IMR-90 (cell line): ENCODE measurements at regions not wholly inside any gene's neighbourhood (a gene's known extent, or its start where the extent isn't known, plus 50 kb on each side); places are given as distances from the start of the nearest gene placed in this dataset.

Experiments used
- ATAC-seq: fragments of 200-7000 bp; cut with Tn5 transposase; 2 replicates; pipeline ENCODE4 v1.9.1; 2020; ENCODE audit warnings: low read depth, mild to moderate bottlenecking, moderate library complexity
- BruUV-seq: library from RNA; stranded (reverse); fragments of 400-500 nt; replicated peaks from 2 replicates; lab custom pipeline; 2021; lab: Mats Ljungman, UMichigan
- CTCF ChIA-PET: fragments of 300-600 bp; formaldehyde crosslinking; extraction: SDS; loops from one replicate; lab custom pipeline; 2021; ENCODE audit warnings: antibody characterized with exemption; lab: Yijun Ruan, JAX
- POLR2A ChIA-PET: fragments of 300-600 bp; sonication (Branson Sonifier 250); formaldehyde crosslinking; loops from one replicate; lab custom pipeline; 2022; ENCODE audit warnings: antibody characterized with exemption; ENCODE audit not compliant: unreplicated experiment; lab: Charles Lee
- DNase-seq: peaks from one replicate; pipeline ENCODE4 v3.0.0; 2013
- H2AFZ ChIP-seq: replicated peaks from 2 replicates; pipeline ENCODE3; 2013; ENCODE audit warnings: low read length, mild to moderate bottlenecking; ENCODE audit not compliant: poor library complexity
- H2AK5ac ChIP-seq: 2 replicates; pipeline ENCODE4 v1.6.1; 2013; ENCODE audit warnings: low read depth, low read length, inconsistent platforms
- H2AK9ac ChIP-seq: replicated peaks from 2 replicates; pipeline ENCODE3; 2013; ENCODE audit warnings: mild to moderate bottlenecking, low read depth, low read length, moderate library complexity; ENCODE audit not compliant: poor library complexity
- H2BK120ac ChIP-seq: 2 replicates; pipeline ENCODE4 v1.6.1; 2013; ENCODE audit warnings: low read depth, low read length, inconsistent platforms
- H2BK15ac ChIP-seq: 3 replicates; pipeline ENCODE4 v1.6.1; 2013; ENCODE audit warnings: low read depth, low read length, inconsistent platforms
- H2BK20ac ChIP-seq: 2 replicates; pipeline ENCODE4 v1.6.1; 2013; ENCODE audit warnings: low read depth, mild to moderate bottlenecking, inconsistent platforms, low read length, moderate library complexity
- H2BK5ac ChIP-seq: 2 replicates; pipeline ENCODE4 v1.6.1; 2013; ENCODE audit warnings: mild to moderate bottlenecking, low read depth, low read length, inconsistent platforms; ENCODE audit not compliant: poor library complexity, severe bottlenecking
- H3K14ac ChIP-seq: replicated peaks from 2 replicates; pipeline ENCODE4 v1.6.1; 2013; ENCODE audit warnings: low read depth, low read length, inconsistent platforms
- H3K18ac ChIP-seq: 2 replicates; pipeline ENCODE4 v1.6.1; 2013; ENCODE audit warnings: low read depth, low read length, control low read depth
- H3K23ac ChIP-seq: 2 replicates; pipeline ENCODE4 v1.6.1; 2013; ENCODE audit warnings: low read depth, low read length, inconsistent platforms
- H3K27ac ChIP-seq: 2 replicates; pipeline ENCODE4 v1.5.1; 2013; ENCODE audit warnings: mild to moderate bottlenecking, control low read depth, low read length; ENCODE audit not compliant: insufficient read depth
- H3K27me3 ChIP-seq: 2 replicates; pipeline ENCODE4 v1.6.1; 2013; ENCODE audit warnings: low read length; ENCODE audit not compliant: control insufficient read depth, insufficient read depth
- H3K36me3 ChIP-seq: 2 replicates; pipeline ENCODE4 v1.6.1; 2013; ENCODE audit warnings: low read length, mixed read lengths; ENCODE audit not compliant: control insufficient read depth, insufficient read depth
- H3K4ac ChIP-seq: 2 replicates; pipeline ENCODE4 v1.6.1; 2013; ENCODE audit warnings: low read depth, low read length, inconsistent platforms
- H3K4me1 ChIP-seq: 2 replicates; pipeline ENCODE4 v1.6.1; 2013; ENCODE audit warnings: low read length, mixed read lengths; ENCODE audit not compliant: control insufficient read depth, insufficient read depth
- H3K4me2 ChIP-seq: 2 replicates; pipeline ENCODE4 v1.6.1; 2013; ENCODE audit warnings: low read depth, mild to moderate bottlenecking, control low read depth, low read length, moderate library complexity
- H3K4me3 ChIP-seq: 2 replicates; pipeline ENCODE4 v1.5.1; 2013; ENCODE audit warnings: low read depth, mild to moderate bottlenecking, control low read depth, low read length, moderate library complexity; ENCODE audit not compliant: insufficient read depth
- H3K56ac ChIP-seq: 2 replicates; pipeline ENCODE4 v1.6.1; 2013; ENCODE audit warnings: low read length, inconsistent platforms; ENCODE audit not compliant: insufficient read depth; ENCODE audit errors: extremely low read depth
- H3K79me1 ChIP-seq, 2 experiments: 2 replicates each; pipeline ENCODE4 v1.6.1; 2013; ENCODE audit warnings: low read length in 2 of 2, inconsistent platforms in 1 of 2, low read depth in 1 of 2
- H3K9ac ChIP-seq: 2 replicates; pipeline ENCODE4 v1.6.1; 2013; ENCODE audit warnings: low read depth, low read length, control low read depth
- H3K9me1 ChIP-seq: 2 replicates; pipeline ENCODE4 v1.6.1; 2013; ENCODE audit warnings: low read length, inconsistent platforms; ENCODE audit not compliant: insufficient read depth
- H3K9me3 ChIP-seq: 2 replicates; pipeline ENCODE4 v1.6.1; 2013; ENCODE audit warnings: low read length; ENCODE audit not compliant: control insufficient read depth, insufficient read depth
- H4K20me1 ChIP-seq: 2 replicates; pipeline ENCODE4 v1.6.1; 2013; ENCODE audit warnings: low read length, inconsistent platforms; ENCODE audit not compliant: insufficient read depth
- H4K5ac ChIP-seq: 2 replicates; pipeline ENCODE4 v1.6.1; 2013; ENCODE audit warnings: mild to moderate bottlenecking, low read depth, low read length, control low read depth
- H4K8ac ChIP-seq, 2 experiments: 2 replicates each; pipeline ENCODE4 v1.6.1; 2013; ENCODE audit warnings: low read depth in 2 of 2, low read length in 2 of 2, control low read depth in 1 of 2, inconsistent platforms in 1 of 2
- H4K91ac ChIP-seq: 2 replicates; pipeline ENCODE4 v1.6.1; 2013; ENCODE audit warnings: low read depth, low read length, inconsistent platforms; ENCODE audit not compliant: insufficient read depth
- CEBPB ChIP-seq: IDR thresholded peaks from 2 replicates; pipeline ENCODE4 v1.6.1; 2012; ENCODE audit warnings: low read depth, low read length, improper control_type of control experiment
- CTCF ChIP-seq: conservative IDR thresholded peaks from 2 replicates; pipeline ENCODE4 v1.5.1; 2012; ENCODE audit warnings: mild to moderate bottlenecking, low read depth, low read length, improper control_type of control experiment
- FOS ChIP-seq: fragments of 150-350 bp; IDR thresholded peaks from 2 replicates; pipeline ENCODE4 v1.6.1; 2016; ENCODE audit warnings: low read depth, low read length
- MAFK ChIP-seq: IDR thresholded peaks from 2 replicates; pipeline ENCODE4 v1.6.1; 2012; ENCODE audit warnings: low read depth, low read length, improper control_type of control experiment
- MAZ ChIP-seq: IDR thresholded peaks from 2 replicates; pipeline ENCODE4 v1.6.1; 2012; ENCODE audit warnings: low read depth, mild to moderate bottlenecking, low read length, improper control_type of control experiment, moderate library complexity, borderline replicate concordance
- POLR2A ChIP-seq: IDR thresholded peaks from 2 replicates; pipeline ENCODE4 v1.6.1; 2012; ENCODE audit warnings: mild to moderate bottlenecking, low read depth, low read length
- RCOR1 ChIP-seq: IDR thresholded peaks from 2 replicates; pipeline ENCODE4 v1.6.1; 2012; ENCODE audit warnings: mild to moderate bottlenecking, low read length, improper control_type of control experiment; ENCODE audit not compliant: insufficient replicate concordance
- USF2 ChIP-seq: fragments of 150-350 bp; IDR thresholded peaks from 2 replicates; pipeline ENCODE4 v1.6.1; 2017; ENCODE audit warnings: mild to moderate bottlenecking, antibody characterized with exemption, low read length, low read depth
- WGBS, 2 experiments: methylation state at CpG; one replicate each; pipeline versions ENCODE4 v1.1.5 to v1.1.7; 2013; ENCODE audit warnings: missing lambda C conversion rate in 2 of 2; ENCODE audit not compliant: insufficient read length in 1 of 2; ENCODE audit errors: extremely low coverage in 2 of 2; 5-methylcytosine and 5-hydroxymethylcytosine counted together
- dilution Hi-C: fragments of 300-500 bp; cut with HindIII; formaldehyde crosslinking; loops from one replicate; pipeline ENCODE4 v1.14.3; 2018; ENCODE audit warnings: low sequenced_read_pairs; ENCODE audit not compliant: unreplicated experiment
- in situ Hi-C: fragments of 300-500 bp; cut with MboI; formaldehyde crosslinking; loops from 3 replicates; pipeline ENCODE4 v1.14.3; 2019; ENCODE audit warnings: low sequenced_read_pairs, inconsistent platforms, mixed read lengths
- intact Hi-C: fragments of 100-400 bp; cut with micrococcal nuclease; formaldehyde crosslinking; loops from 2 replicates; pipeline ENCODE4 v1.10.0; 2022

GRCh38 chr18:42561521-42561920 is 554.0 kb downstream of the RIT2 start:
- TF ChIP-seq MAFK (no peak), CTCF (no peak), CEBPB (no peak), USF2 (no peak), RCOR1 (no peak), MAZ (no peak), POLR2A (no peak), FOS (no peak)
- Histone ChIP-seq H3K36me3 (no peaks in the 10 kb centered on the region), H3K9ac (no peak overlapping the region), H3K4ac (no peak overlapping the region), H3K18ac (no peak overlapping the region), H3K4me1 (no peaks in the 10 kb centered on the region), H3K27ac (no peak overlapping the region), H3K79me1 (no peaks in the 10 kb centered on the region), H2AFZ (no peak overlapping the region), H2BK5ac (no peak overlapping the region), H4K91ac (no peak overlapping the region), H3K23ac (no peak overlapping the region), H3K14ac (no peak overlapping the region), H2AK5ac (no peak overlapping the region), H2BK120ac (no peak overlapping the region), H2BK20ac (no peak overlapping the region), H3K4me3 (no peak overlapping the region), H4K20me1 (no peaks in the 10 kb centered on the region), H4K8ac (no peak overlapping the region), H3K56ac (no peak overlapping the region), H3K4me2 (no peak overlapping the region), H4K5ac (no peak overlapping the region), H2BK15ac (no peak overlapping the region), H3K9me1 (no peaks in the 10 kb centered on the region), H3K27me3 (no peaks in the 10 kb centered on the region), H2AK9ac (no peak overlapping the region), H3K9me3 (peaks cover 2% of the 10 kb centered on the region; the same call in 1 of the 2 replicates)
- no CpG with 5 or more reads among the region's 1 CpG for WGBS, 2 experiments
- intact Hi-C loops (no loop called here), in situ Hi-C loops (no loop called here), dilution Hi-C loops (no loop called here)
- BruUV-seq = no TSS peak
- ChIA-PET POLR2A (no interaction called here), CTCF (no interaction called here)
- ATAC-seq (no peak), DNase-seq (no peak)
